OCI-M2 (cell line): ENCODE measurements at regions not wholly inside any gene's neighbourhood (a gene's known extent, or its start where the extent isn't known, plus 50 kb on each side); places are given as distances from the start of the nearest gene placed in this dataset.

Source experiments
- DNase-seq: peaks from one replicate; lab custom pipeline; 2025; ENCODE audit not compliant: unreplicated experiment; lab: John Stamatoyannopoulos, UW

GRCh38 chr1:193729429-193729828 lies 543.0 kb upstream of the B3GALT2 start:
- no peak for DNase-seq

- DNase-seq, result no peak
These were observed 541.4 kb upstream of the B3GALT2 start for GRCh38 chr1:193727850-193728249.

- no peak for DNase-seq
These were observed 540.3 kb upstream of the B3GALT2 start for GRCh38 chr1:193726722-193727121.

GRCh38 chr1:193712392-193712791 lies 526.0 kb upstream of the B3GALT2 start:
- DNase-seq, result no peak

- no peak for DNase-seq
These were observed 523.2 kb upstream of the B3GALT2 start for GRCh38 chr1:193709607-193710006.

GRCh38 chr1:193707271-193708021 lies 521.0 kb upstream of the B3GALT2 start:
- DNase-seq, result no peak

GRCh38 chr1:193706766-193707165 lies 520.4 kb upstream of the B3GALT2 start:
- DNase-seq, result no peak

- DNase-seq, result no peak
These were observed 519.2 kb upstream of the B3GALT2 start for GRCh38 chr1:193705554-193705981.

- no peak for DNase-seq
These were observed 517.2 kb upstream of the B3GALT2 start for GRCh38 chr1:193703655-193704054.

- DNase-seq, result no peak
These were observed 516.7 kb upstream of the B3GALT2 start for GRCh38 chr1:193703121-193703520.

- DNase-seq, result no peak
These were observed 515.3 kb upstream of the B3GALT2 start for GRCh38 chr1:193701759-193702158.

GRCh38 chr1:193700710-193701355 lies 514.4 kb upstream of the B3GALT2 start:
- DNase-seq, result no peak

- no peak for DNase-seq
These were observed 512.8 kb upstream of the B3GALT2 start for GRCh38 chr1:193699261-193699660.

GRCh38 chr1:193697776-193698175 lies 511.4 kb upstream of the B3GALT2 start:
- no peak for DNase-seq

GRCh38 chr1:193697115-193697762 lies 510.8 kb upstream of the B3GALT2 start:
- DNase-seq, result no peak

- DNase-seq, result no peak
These were observed 508.3 kb upstream of the B3GALT2 start for GRCh38 chr1:193694741-193695140.

GRCh38 chr1:193685986-193686385 lies 499.6 kb upstream of the B3GALT2 start:
- no peak for DNase-seq

GRCh38 chr1:193681422-193681821 lies 495.0 kb upstream of the B3GALT2 start:
- no peak for DNase-seq

GRCh38 chr1:193680924-193681316 lies 494.5 kb upstream of the B3GALT2 start:
- DNase-seq, result no peak

- no peak for DNase-seq
These were observed 494.0 kb upstream of the B3GALT2 start for GRCh38 chr1:193680247-193680923.

GRCh38 chr1:193677874-193678273 lies 491.5 kb upstream of the B3GALT2 start:
- no peak for DNase-seq
